Endothelial cell (in vitro differentiated cells): ENCODE measurements at regions not wholly inside any gene's neighbourhood (a gene's known extent, or its start where the extent isn't known, plus 50 kb on each side); places are given as distances from the start of the nearest gene placed in this dataset.

ENCODE experiments used
- DNase-seq: peaks from one replicate; pipeline ENCODE4 v3.0.0; 2021; ENCODE audit warnings: low spot score
- H3K27ac Mint-ChIP-seq: one replicate; pipeline ENCODE4 v1.8.0; 2021; ENCODE audit warnings: mixed read lengths, inconsistent platforms; ENCODE audit not compliant: unreplicated experiment
- H3K27me3 Mint-ChIP-seq: one replicate; pipeline ENCODE4 v1.8.0; 2021; ENCODE audit warnings: mild to moderate bottlenecking, moderate library complexity, mixed read lengths, inconsistent platforms; ENCODE audit not compliant: unreplicated experiment
- H3K36me3 Mint-ChIP-seq: one replicate; pipeline ENCODE4 v1.8.0; 2021; ENCODE audit warnings: mild to moderate bottlenecking, low read depth, mixed read lengths, inconsistent platforms; ENCODE audit not compliant: unreplicated experiment
- H3K4me1 Mint-ChIP-seq: one replicate; pipeline ENCODE4 v1.8.0; 2021; ENCODE audit warnings: mild to moderate bottlenecking, mixed read lengths, inconsistent platforms; ENCODE audit not compliant: unreplicated experiment
- H3K4me3 Mint-ChIP-seq: one replicate; pipeline ENCODE4 v1.8.0; 2021; ENCODE audit warnings: mild to moderate bottlenecking, mixed read lengths, inconsistent platforms; ENCODE audit not compliant: unreplicated experiment
- H3K9me3 Mint-ChIP-seq: one replicate; pipeline ENCODE4 v1.8.0; 2021; ENCODE audit warnings: mixed read lengths, inconsistent platforms; ENCODE audit not compliant: unreplicated experiment
- TF ChIP-seq, protein P1 (sequence below): fragments of 200-600 bp; sonication (generic); IDR thresholded peaks from one replicate; pipeline ENCODE4 v1.5.0; 2021; ENCODE audit warnings: antibody characterized with exemption; ENCODE audit not compliant: unreplicated experiment

DNA sequence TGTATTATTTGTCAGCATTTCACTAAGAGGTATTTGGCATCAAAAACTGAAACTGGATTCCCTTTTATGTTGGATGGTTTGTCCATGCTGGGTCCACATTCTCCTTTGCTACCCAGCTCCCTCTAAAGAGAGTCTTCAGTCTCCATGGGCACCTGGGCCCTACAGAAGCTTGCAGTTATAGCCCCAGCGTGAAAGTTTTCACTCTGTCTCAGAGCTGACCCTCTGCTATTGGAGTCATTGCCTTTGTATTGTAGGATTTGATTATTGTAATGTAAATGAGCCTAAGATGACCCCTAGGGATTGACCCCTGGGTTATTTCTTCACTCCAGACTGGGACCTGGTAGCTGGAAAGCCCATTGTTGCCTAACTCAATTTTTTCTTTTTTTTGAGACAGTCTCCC, 1026.5 kb upstream of the EEF2KMT start:
- Mint-ChIP-seq H3K4me3 (no peak overlapping the region), H3K27ac (no peak overlapping the region), H3K27me3 (no peaks in the 10 kb centered on the region), H3K4me1 (no peaks in the 10 kb centered on the region), H3K9me3 (no peaks in the 10 kb centered on the region), H3K36me3 (no peaks in the 10 kb centered on the region)
- no peak for DNase-seq
- TF ChIP-seq, protein P1, sequence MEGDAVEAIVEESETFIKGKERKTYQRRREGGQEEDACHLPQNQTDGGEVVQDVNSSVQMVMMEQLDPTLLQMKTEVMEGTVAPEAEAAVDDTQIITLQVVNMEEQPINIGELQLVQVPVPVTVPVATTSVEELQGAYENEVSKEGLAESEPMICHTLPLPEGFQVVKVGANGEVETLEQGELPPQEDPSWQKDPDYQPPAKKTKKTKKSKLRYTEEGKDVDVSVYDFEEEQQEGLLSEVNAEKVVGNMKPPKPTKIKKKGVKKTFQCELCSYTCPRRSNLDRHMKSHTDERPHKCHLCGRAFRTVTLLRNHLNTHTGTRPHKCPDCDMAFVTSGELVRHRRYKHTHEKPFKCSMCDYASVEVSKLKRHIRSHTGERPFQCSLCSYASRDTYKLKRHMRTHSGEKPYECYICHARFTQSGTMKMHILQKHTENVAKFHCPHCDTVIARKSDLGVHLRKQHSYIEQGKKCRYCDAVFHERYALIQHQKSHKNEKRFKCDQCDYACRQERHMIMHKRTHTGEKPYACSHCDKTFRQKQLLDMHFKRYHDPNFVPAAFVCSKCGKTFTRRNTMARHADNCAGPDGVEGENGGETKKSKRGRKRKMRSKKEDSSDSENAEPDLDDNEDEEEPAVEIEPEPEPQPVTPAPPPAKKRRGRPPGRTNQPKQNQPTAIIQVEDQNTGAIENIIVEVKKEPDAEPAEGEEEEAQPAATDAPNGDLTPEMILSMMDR = no peak

DNA sequence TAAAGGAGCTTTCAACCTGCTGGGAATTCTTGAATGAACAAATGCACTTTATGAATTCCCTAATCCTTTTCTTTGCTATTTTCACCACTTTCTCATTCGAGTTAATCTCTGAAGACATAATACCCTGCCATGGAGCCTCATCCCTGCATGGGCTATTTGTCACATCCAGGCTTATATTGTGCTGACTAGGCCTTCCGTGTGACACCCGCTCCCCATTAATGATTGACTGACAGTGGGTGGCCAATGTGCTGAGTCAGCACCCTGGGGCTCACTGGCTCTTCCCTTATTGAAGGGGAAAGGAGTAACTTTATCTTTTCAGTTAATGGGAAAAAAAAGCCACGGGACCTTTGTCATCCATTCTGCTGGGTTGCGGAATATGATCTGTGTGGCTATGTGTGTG, 1024.8 kb upstream of the EEF2KMT start:
- H3K36me3 Mint-ChIP-seq = no peaks in the 10 kb centered on the region
- DNase-seq = no peak
- H3K9me3 Mint-ChIP-seq = no peaks in the 10 kb centered on the region
- H3K4me3 Mint-ChIP-seq = no peak overlapping the region
- no peak overlapping the region for H3K27ac Mint-ChIP-seq
- H3K27me3 Mint-ChIP-seq = peaks cover 1% of the 10 kb centered on the region
- TF ChIP-seq, protein P1 = no peak
- no peaks in the 10 kb centered on the region for H3K4me1 Mint-ChIP-seq

DNA sequence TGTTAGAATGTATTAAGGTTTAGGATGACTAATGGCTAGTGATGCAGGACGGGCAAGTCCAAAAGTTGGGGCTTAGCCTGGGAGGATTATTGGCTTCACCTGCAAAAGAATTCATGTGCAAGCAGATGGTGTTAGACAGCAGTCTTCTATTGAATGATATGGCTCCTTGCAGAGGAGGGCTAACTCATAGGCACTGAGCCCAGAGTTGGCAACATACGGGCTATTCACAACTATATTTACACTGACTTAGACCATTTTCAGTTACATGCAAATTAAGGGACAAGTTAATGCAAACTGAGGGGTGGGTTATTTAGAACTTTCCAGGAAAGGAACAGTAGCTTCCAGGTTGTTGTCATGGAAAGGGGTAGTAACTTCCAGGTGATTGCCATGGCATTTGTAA, 1017.1 kb upstream of the EEF2KMT start:
- no peaks in the 10 kb centered on the region for H3K4me1 Mint-ChIP-seq
- no peaks in the 10 kb centered on the region for H3K36me3 Mint-ChIP-seq
- H3K9me3 Mint-ChIP-seq = no peaks in the 10 kb centered on the region
- no peak for DNase-seq
- H3K27ac Mint-ChIP-seq = no peak overlapping the region
- peaks cover 4% of the 10 kb centered on the region for H3K27me3 Mint-ChIP-seq
- TF ChIP-seq, protein P1 = no peak
- H3K4me3 Mint-ChIP-seq = no peak overlapping the region

DNA sequence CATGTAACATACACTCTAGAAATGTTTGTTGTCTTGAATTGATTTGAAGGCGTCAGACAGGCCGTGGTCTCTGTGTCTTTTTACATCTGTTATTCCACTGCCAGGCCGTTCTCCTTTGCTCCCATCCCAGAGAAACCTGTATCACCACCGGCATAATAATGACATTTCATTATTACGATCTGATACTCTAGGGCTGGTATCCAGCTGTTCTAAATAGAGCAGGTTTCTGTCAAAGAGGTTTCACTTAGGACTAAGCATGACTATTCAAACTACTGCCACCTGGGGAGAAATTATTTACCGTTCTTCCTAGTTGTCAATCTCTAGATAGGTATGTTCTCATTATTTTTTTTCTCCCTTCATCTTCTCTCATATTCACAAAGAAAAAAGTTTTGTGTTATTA, 1016.2 kb upstream of the EEF2KMT start:
- H3K9me3 Mint-ChIP-seq = no peaks in the 10 kb centered on the region
- TF ChIP-seq, protein P1 = no peak
- H3K27ac Mint-ChIP-seq = no peak overlapping the region
- peaks cover 4% of the 10 kb centered on the region for H3K27me3 Mint-ChIP-seq
- no peaks in the 10 kb centered on the region for H3K36me3 Mint-ChIP-seq
- no peak overlapping the region for H3K4me3 Mint-ChIP-seq
- no peak for DNase-seq
- no peaks in the 10 kb centered on the region for H3K4me1 Mint-ChIP-seq

DNA sequence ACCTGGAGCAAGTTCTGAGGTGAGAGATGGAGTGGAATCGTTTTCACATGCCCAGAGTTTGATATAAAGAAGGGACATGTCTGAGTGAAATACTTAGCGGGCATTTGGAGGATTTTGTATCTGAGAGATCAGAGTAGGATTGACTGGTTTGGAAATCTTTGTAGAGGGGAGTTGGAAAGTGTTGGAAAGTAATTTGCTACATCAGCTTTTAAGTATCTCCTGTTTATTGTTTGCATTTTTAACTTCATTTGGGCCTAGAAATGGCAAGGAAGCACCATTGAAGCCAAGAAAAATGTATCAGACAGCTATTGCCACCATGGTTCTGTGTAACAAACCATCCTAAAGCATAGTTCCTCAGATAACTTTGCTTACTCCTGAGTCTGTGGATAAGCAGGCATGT, 1015.1 kb upstream of the EEF2KMT start:
- Mint-ChIP-seq H3K4me1 (no peaks in the 10 kb centered on the region), H3K9me3 (no peaks in the 10 kb centered on the region), H3K36me3 (no peaks in the 10 kb centered on the region), H3K27me3 (peaks cover 2% of the 10 kb centered on the region), H3K4me3 (no peak overlapping the region), H3K27ac (no peak overlapping the region)
- TF ChIP-seq, protein P1 = no peak
- no peak for DNase-seq
